ENCODE measurements at regions not wholly inside any gene's neighbourhood (a gene's known extent, or its start where the extent isn't known, plus 50 kb on each side); places are given as distances from the start of the nearest gene placed in this dataset.
"Not testable (repeated sequence)": the region's sequence is repeated elsewhere in the genome, so short reads cannot be mapped to it uniquely, and the experiment has no call there.

DNA sequence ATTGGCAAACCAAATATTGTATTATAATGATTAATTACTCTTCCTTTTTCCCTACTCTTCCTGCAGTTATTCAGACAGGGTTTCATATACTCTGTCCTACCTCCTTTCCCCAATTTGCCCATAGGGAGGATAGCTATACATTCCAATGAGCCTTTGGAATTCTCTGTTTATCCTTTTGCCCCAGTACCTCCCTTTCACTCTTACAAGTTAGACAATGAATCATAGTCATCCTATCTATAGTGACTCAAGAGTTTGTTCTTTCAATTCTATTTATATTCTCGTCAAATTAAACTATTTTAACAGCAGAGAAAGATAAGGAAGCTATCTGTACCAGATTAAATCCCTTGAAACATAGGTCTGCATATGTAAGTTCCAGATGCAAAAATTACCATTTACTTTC lies 437.5 kb downstream of the NR4A2 start:
- no peak overlapping the region for H3K27ac ChIP-seq
- no peaks in the 10 kb centered on the region for H3K27me3 ChIP-seq
- no peaks in the 10 kb centered on the region for H3K36me3 ChIP-seq
- TF ChIP-seq EP300 (IDR thresholded peaks at IDR 0.05) (no peak), POLR2A (IDR thresholded peaks at IDR 0.05) (no peak), POLR2AphosphoS5 (IDR thresholded peaks at IDR 0.05) (no peak)
- TF ChIP-seq, protein P1, sequence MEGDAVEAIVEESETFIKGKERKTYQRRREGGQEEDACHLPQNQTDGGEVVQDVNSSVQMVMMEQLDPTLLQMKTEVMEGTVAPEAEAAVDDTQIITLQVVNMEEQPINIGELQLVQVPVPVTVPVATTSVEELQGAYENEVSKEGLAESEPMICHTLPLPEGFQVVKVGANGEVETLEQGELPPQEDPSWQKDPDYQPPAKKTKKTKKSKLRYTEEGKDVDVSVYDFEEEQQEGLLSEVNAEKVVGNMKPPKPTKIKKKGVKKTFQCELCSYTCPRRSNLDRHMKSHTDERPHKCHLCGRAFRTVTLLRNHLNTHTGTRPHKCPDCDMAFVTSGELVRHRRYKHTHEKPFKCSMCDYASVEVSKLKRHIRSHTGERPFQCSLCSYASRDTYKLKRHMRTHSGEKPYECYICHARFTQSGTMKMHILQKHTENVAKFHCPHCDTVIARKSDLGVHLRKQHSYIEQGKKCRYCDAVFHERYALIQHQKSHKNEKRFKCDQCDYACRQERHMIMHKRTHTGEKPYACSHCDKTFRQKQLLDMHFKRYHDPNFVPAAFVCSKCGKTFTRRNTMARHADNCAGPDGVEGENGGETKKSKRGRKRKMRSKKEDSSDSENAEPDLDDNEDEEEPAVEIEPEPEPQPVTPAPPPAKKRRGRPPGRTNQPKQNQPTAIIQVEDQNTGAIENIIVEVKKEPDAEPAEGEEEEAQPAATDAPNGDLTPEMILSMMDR (IDR thresholded peaks at IDR 0.05) = no peak
- 31 to 50% methylated on average over 1 of the region's 1 CpG for WGBS, 2 donors (ENCODE audit: low coverage in 1 of 2)
- no peak overlapping the region for H3K4me3 ChIP-seq
- H3K9me3 ChIP-seq = peaks cover 0 to 8% (median 0%) of the 10 kb centered on the region in 3 donors
- H3K4me1 ChIP-seq = no peaks in the 10 kb centered on the region
- ATAC-seq = no peak

DNA sequence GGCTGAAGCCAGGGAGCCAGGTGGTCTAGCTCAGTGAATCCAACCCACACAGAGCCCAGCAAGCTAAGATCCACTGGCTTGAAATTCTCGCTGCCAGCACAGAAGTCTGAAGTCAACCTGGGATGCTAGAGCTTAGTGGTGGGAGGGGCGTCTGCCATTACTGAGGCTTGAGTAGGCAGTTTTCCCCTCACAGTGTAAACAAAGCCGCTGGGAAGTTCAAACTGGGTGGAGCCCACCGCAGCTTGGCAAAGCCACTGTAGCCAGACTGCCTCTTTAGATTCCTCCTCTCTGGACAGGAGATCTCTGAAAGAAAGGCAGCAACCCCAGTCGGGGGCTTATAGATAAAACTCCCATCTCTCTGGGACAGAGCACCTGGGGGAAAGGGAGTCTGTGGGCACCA lies 452.1 kb downstream of the NR4A2 start:
- WGBS, 2 donors (ENCODE audit: low coverage in 1 of 2) = no CpG with 5 or more reads among the region's 5 CpGs

DNA sequence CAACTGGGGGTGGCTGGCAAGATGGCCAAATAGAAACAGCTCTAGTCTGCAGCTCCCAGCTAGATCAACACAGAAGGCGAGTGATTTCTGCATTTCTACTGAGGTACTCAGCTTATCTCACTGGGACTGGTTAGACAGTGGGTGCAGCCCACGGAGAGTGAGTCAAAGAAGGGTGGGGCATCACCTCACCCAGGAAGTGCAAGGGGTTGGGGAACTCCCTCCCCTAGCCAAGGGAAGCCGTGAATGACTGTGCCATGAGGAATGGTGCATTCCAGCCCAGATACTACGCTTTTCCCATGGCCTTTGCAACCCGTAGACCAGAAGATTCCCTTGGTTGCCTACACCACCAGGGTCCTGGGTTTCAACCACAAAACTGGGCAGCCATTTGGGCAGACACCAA lies 452.6 kb downstream of the NR4A2 start:
- WGBS, 2 donors (ENCODE audit: low coverage in 1 of 2) = 80 to 83% methylated on average over 1 to 3 of the region's 5 CpGs
- H3K4me1 ChIP-seq, H3K4me3 ChIP-seq, H3K27me3 ChIP-seq, H3K27ac ChIP-seq, ATAC-seq, H3K36me3 ChIP-seq: not testable (repeated sequence)
- H3K9me3 ChIP-seq = peaks cover 0 to 28% (median 0%) of the 10 kb centered on the region in 3 donors

More for the DNA sequence above, 452.1 kb downstream of the NR4A2 start:
- not testable (repeated sequence) for H3K27me3 ChIP-seq, ATAC-seq, H3K27ac ChIP-seq, H3K4me3 ChIP-seq, H3K4me1 ChIP-seq, H3K36me3 ChIP-seq
- H3K9me3 ChIP-seq = peaks cover 0 to 25% (median 0%) of the 10 kb centered on the region in 3 donors

DNA sequence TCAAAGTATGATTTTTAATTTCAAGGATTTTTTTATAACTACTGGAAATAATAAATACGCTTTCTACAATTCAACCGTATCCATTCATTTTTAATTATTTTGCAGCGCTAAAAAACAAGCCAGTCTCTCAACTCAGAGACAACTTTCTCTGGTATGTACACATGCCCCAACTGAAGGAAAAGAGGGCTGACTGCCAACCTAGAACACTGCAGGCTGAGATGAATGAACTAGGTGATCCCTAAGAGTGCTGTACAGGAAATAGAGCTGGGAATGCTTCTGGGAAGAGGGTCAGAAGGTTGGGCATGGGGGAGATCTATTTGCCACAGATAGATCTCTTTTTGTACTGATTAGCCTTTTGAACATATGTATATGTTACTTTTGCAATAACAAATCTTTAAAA lies 460.1 kb downstream of the NR4A2 start:
- no peak for ATAC-seq
- Histone ChIP-seq H3K4me3 (no peak overlapping the region), H3K36me3 (no peaks in the 10 kb centered on the region), H3K27ac (no peak overlapping the region), H3K4me1 (no peaks in the 10 kb centered on the region), H3K27me3 (no peaks in the 10 kb centered on the region), H3K9me3 (peaks cover 0 to 24% (median 0%) of the 10 kb centered on the region in 3 donors)
- TF ChIP-seq POLR2A (IDR thresholded peaks at IDR 0.05) (no peak), EP300 (IDR thresholded peaks at IDR 0.05) (no peak), POLR2AphosphoS5 (IDR thresholded peaks at IDR 0.05) (no peak)
- TF ChIP-seq, protein P1 (IDR thresholded peaks at IDR 0.05) = no peak
- 87 to 100% methylated on average over 3 of the region's 3 CpGs for WGBS, 2 donors (ENCODE audit: low coverage in 1 of 2)

DNA sequence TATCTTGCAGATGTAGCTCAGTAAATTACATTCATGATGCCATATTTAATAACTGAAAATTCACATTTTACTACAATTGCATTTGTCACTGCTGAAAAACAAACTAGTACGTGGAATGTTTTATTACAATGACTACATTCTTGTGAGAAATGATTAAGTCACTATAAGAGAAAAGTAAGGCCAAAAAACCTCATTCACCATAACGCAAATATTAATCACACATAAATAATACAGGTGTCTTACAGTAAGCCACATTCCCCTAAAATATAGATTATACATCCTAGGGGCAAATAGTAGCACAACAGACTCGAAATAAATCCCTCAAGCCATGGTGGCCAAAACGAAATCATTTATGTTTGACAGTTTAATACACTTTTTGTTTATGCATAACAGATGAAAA lies 460.6 kb downstream of the NR4A2 start:
- Histone ChIP-seq H3K4me1 (no peaks in the 10 kb centered on the region), H3K36me3 (no peaks in the 10 kb centered on the region), H3K27ac (no peak overlapping the region), H3K4me3 (no peak overlapping the region), H3K9me3 (peaks cover 0 to 24% (median 0%) of the 10 kb centered on the region in 3 donors), H3K27me3 (no peaks in the 10 kb centered on the region)
- TF ChIP-seq POLR2AphosphoS5 (IDR thresholded peaks at IDR 0.05) = no peak
- TF ChIP-seq POLR2A (IDR thresholded peaks at IDR 0.05) = no peak
- TF ChIP-seq, protein P1 (IDR thresholded peaks at IDR 0.05) = no peak
- TF ChIP-seq EP300 (IDR thresholded peaks at IDR 0.05) = no peak
- no peak for ATAC-seq
- 74 to 75% methylated on average over 4 of the region's 4 CpGs for WGBS, 2 donors (ENCODE audit: low coverage in 1 of 2)

DNA sequence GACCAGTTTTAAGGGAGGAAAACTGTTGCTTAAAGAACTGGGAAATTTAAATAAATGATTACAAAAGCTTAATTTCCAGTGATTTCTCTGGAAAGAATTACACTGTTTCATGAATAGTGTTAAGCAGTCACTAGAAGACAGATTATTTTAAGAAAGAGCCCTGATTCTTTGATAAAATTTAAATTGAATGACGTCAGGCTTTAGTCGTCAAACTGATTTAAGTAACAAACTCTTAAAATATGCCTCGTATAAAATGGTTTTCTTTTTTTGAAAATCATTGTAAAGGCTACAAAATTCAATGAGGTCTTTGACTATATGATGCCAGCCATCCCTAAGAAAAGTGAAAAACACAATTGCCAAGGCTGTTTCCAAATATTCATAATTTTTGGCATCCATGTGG lies 465.0 kb downstream of the NR4A2 start:
- H3K36me3 ChIP-seq = no peaks in the 10 kb centered on the region
- no peak overlapping the region for H3K4me3 ChIP-seq
- no peaks in the 10 kb centered on the region for H3K4me1 ChIP-seq
- no peaks in the 10 kb centered on the region for H3K9me3 ChIP-seq
- no peak for ATAC-seq
- 59 to 64% methylated on average over 3 of the region's 3 CpGs for WGBS, 2 donors (ENCODE audit: low coverage in 1 of 2)
- no peaks in the 10 kb centered on the region for H3K27me3 ChIP-seq
- TF ChIP-seq, protein P1 (IDR thresholded peaks at IDR 0.05) = no peak
- no peak for TF ChIP-seq EP300 (IDR thresholded peaks at IDR 0.05)
- TF ChIP-seq POLR2AphosphoS5 (IDR thresholded peaks at IDR 0.05) = no peak
- TF ChIP-seq POLR2A (IDR thresholded peaks at IDR 0.05) = no peak
- H3K27ac ChIP-seq = no peak overlapping the region

Measured in gastroesophageal sphincter (tissue), 4 donors.